OCI-LY3 (cell line): ENCODE measurements at regions not wholly inside any gene's neighbourhood (a gene's known extent, or its start where the extent isn't known, plus 50 kb on each side); places are given as distances from the start of the nearest gene placed in this dataset.

Experiments used
- EZH2phosphoT487 ChIP-seq: fragments of 200-600 bp; shearing (Covaris generic); IDR thresholded peaks from 2 replicates; pipeline ENCODE4 v1.6.1; 2018; ENCODE audit warnings: antibody characterized with exemption, mixed run types, low read depth
- TF ChIP-seq, protein P1 (sequence below): fragments of 200-600, 300-600 bp; sonication (generic); IDR thresholded peaks from 2 replicates; pipeline ENCODE4 v1.5.1; 2014; ENCODE audit warnings: antibody characterized with exemption, low read length, low read depth

DNA sequence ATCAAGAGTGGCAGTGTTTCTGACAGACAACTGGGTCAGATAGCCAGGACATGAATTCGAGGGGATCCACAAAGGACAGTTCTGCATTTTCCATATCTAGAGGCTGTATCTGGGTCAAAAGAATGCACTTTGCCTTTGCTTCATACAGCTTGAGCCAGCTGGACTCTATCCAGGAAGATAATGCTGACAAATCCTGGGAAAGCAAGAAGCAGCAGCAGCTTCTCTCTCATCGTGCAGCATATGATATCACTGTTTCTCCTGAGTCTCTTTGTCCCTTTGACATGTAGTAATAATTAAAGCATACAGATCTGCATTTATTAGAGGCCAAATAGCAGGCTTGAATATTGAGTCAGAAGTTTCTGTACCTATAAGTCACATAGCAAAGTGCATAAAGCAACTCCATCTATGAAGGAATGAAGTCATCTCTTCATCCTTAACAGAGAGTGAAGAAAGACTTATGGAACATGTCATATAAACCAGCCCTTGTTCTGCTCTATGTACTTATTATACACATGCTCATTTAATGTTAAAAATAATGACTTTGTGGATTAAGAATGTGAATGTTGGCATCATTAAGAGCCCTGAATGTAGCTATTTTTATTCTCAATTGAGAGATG is 236.8 kb upstream of the GBE1 start:
- TF ChIP-seq, protein P1, sequence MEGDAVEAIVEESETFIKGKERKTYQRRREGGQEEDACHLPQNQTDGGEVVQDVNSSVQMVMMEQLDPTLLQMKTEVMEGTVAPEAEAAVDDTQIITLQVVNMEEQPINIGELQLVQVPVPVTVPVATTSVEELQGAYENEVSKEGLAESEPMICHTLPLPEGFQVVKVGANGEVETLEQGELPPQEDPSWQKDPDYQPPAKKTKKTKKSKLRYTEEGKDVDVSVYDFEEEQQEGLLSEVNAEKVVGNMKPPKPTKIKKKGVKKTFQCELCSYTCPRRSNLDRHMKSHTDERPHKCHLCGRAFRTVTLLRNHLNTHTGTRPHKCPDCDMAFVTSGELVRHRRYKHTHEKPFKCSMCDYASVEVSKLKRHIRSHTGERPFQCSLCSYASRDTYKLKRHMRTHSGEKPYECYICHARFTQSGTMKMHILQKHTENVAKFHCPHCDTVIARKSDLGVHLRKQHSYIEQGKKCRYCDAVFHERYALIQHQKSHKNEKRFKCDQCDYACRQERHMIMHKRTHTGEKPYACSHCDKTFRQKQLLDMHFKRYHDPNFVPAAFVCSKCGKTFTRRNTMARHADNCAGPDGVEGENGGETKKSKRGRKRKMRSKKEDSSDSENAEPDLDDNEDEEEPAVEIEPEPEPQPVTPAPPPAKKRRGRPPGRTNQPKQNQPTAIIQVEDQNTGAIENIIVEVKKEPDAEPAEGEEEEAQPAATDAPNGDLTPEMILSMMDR, result no peak
- TF ChIP-seq EZH2phosphoT487, result no peak
